GM08714 (cell line): ENCODE measurements at regions not wholly inside any gene's neighbourhood (a gene's known extent, or its start where the extent isn't known, plus 50 kb on each side); places are given as distances from the start of the nearest gene placed in this dataset.

Experiments
- H3K4me3 ChIP-seq: fragments of 200-500 bp; sonication (Bioruptor generic); 2 replicates; pipeline ENCODE4 v1.5.1; 2014; ENCODE audit warnings: mild to moderate bottlenecking, low read length, inconsistent platforms
- ZNF274 ChIP-seq: IDR thresholded peaks from 2 replicates; pipeline ENCODE4 v1.6.1; 2012; ENCODE audit warnings: mild to moderate bottlenecking, low read depth, low read length

DNA sequence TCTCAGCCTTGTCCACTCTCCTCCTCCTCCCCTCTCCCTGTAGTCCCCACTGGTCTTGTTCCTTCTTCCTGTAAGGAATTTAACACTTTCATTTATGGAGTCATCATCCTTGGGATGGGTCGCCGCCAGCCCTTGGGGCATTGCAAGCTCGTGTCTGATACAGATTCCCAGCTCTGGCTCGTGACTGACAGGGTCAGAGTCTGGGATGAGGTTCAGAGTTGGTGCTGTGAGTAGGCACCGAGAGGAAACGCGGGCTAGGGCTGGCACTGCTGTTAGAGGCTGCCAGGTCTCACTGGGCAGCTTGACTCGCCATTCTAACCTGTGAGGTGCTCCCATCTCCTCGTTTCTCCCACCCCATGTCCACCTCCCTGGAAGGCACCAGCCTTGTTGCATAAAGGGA, 407.0 kb downstream of the SOX9 start:
- H3K4me3 ChIP-seq, result no peak overlapping the region
- TF ChIP-seq ZNF274, result no peak

DNA sequence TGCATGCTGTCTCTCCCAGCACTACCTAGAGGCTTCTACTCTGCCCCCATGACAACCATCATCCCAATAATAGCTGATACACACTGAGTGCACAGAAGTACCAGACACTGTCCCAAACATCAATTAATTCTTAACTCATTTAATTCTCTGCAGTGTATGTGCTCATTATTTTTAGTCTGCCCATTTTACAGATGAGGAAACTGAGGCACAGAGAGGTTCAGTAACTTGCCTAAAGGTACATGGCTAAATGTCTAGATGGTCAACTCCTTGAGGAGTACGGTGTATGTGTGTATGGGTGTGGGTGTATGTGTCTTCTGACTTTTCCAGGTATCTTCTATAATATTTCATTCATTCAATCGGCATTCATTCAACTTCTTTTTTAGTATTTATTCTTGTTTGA, 407.9 kb downstream of the SOX9 start:
- no peak for TF ChIP-seq ZNF274
- H3K4me3 ChIP-seq, result no peak overlapping the region

DNA sequence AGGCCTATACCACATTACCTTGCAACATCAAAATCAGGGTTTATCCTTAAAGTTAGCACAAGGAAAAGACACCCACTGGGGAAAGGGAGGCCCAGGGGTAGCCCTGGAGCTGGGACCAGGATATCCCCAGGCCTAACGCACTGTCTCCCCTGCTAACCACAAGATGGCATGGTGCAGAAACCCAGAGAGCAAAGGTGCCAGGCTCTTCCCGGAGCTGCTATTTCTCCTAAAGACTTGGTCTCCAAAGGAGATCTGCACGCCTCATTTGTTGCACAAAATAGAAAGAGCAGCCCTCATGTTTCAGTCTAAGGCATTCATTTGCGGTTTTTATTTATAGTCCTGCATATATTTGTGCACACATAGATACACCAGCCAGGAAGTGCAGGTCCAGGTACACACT, 408.6 kb downstream of the SOX9 start:
- no peak for TF ChIP-seq ZNF274
- H3K4me3 ChIP-seq, result no peak overlapping the region

DNA sequence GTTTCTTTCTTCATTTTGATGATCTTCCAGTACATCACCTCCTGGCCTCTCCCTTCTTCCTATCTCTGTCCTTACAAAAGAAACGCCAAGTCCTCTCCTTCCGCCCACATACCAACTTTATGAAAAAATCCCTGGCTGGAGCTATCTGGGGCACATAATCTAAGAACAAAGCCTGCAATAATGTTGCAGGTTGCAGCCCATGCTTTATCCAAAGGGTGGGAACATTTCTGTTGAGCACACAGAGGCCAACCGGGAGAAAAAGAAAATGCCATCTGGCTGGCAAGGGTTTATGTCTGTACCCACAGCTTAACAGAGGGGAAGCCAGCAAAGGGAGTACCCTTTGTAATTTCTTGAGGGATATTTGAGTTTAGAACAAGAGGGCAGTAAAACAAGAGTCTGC, 409.6 kb downstream of the SOX9 start:
- no peak overlapping the region for H3K4me3 ChIP-seq
- no peak for TF ChIP-seq ZNF274

DNA sequence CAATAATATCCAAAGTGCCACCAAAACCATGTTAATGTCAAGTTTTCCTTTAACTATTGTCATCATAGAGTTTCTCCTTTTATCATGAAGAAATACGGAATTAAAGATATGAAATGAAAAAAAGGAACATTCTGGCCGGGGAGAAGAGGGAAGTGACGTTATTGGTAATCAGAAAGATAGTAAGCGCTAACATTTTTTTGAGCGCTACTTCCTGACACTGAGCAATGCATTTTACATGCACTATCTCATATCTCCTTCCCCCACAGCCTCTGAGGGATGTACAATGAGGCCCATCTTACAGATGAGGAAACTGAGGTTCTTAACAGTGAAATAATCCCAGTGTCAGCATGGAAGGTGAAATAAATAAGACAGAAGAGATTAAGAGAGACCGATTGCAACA, 410.9 kb downstream of the SOX9 start:
- H3K4me3 ChIP-seq, result no peak overlapping the region
- no peak for TF ChIP-seq ZNF274

DNA sequence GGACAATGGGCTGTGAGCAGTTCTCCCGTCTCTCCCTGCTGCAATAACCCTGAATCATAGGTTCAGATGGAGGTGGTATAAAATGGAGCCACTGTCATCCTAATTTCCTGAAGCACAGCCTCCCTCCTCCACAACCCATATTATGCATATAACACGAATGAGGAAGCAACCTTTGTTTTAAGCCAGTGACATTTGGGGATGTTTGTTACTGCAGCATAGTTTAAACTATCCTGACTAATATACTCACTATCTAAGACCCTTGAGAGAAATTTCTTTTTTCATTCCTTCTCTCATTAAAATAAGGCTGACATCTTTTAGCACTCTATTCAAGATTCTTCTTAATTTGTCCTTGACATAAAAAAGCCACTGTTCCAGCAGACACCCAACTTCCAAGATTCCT, 413.4 kb downstream of the SOX9 start:
- TF ChIP-seq ZNF274, result no peak

DNA sequence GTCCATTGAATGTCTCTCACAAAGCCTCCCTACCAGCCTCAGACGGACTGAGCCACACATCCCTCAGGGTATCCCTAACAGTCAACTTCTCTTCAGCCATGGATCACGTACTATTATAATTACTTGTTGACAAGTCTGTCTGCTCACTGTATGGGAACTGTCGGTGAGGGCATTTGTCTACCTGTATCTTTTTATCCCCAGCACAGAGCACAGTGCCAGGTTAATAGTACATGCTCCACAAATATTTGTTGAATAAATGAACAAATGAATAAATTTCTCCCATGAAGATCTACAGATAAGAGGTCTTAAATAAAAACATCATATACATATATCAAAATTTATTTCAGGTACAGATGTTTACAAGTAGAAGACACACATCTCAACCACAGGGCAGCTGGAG, 414.0 kb downstream of the SOX9 start:
- no peak overlapping the region for H3K4me3 ChIP-seq

More for the DNA sequence above, 413.4 kb downstream of the SOX9 start:
- no peak overlapping the region for H3K4me3 ChIP-seq

DNA sequence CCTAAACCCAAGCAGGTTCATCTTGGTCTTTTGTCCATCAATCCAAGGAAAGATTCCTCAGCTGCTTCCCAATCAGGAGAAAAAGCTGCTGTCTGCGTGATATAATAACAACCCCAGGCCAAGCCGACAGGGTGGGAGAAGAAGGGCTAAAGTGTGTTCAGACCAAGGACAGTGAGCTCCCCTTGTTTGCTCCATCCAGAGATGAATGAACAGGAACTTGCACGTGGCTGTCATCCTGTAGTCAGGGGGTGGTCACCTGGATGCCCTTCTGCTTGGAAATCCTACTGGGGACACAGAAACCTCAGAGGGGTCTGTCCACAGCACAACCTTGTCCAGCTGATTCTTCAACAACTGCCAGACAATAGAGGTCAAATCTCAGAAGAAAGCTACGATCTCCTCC, 414.5 kb downstream of the SOX9 start:
- no peak overlapping the region for H3K4me3 ChIP-seq
- no peak for TF ChIP-seq ZNF274

More for the DNA sequence above, 414.0 kb downstream of the SOX9 start:
- TF ChIP-seq ZNF274, result no peak

DNA sequence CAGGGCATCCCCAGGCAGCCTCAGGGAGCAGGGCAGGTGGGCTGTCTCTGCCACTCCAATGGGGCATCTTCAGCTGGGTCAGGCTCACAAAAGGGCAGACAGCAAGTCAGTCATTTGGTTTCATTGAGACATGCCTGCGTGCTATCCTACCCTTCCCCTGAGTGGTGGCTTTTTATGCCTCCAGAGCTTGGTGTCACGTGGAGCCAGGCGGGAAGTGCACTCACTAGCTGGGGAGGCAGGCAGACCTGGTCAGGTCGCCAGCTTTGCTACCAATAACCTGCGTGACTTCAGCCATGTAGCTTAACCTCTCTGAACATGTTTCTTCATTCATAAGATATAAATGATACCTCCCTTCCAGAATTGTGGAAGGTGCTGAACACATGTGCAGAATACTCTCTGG, 415.0 kb downstream of the SOX9 start:
- no peak for TF ChIP-seq ZNF274
- no peak overlapping the region for H3K4me3 ChIP-seq

DNA sequence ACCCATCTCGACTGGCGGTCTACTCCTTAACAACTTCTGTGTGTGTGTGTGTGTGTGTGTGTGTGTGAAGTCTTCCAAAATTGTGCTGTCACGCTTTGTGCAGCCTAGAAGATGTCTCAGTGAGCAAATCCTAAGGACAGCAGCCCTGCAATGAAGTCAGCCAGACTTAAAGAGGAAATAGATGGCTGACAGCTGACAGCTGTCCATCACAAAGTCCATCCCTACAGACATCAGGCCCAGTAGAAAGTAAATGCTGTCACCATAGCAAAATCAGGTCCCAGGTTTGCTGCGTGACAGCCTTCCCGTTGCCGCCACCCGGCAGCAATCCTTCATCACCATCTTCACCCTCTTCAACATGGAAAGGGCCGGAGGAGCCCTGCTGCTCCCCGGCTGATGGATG, 416.0 kb downstream of the SOX9 start:
- H3K4me3 ChIP-seq, result no peak overlapping the region
- no peak for TF ChIP-seq ZNF274

DNA sequence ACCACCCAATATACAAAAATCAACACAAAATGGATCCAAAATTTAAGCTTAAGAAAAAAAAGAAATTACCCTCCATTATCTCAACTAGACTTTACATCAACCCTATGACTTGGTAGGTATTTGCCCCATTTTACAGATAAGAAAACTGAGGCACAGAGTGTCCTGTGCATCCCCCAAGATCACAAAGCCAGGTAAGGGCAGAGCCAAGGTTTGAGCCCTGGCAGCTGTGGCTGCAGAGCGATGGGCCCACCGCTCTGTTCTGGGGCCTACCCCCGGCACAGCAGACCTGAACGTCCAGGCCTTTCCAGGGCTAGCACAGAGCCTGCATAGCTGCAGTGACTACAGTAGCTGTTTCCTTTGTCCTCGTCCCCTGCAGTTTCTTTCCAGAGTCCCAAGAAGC, 417.6 kb downstream of the SOX9 start:
- no peak for TF ChIP-seq ZNF274
- H3K4me3 ChIP-seq, result no peak overlapping the region

DNA sequence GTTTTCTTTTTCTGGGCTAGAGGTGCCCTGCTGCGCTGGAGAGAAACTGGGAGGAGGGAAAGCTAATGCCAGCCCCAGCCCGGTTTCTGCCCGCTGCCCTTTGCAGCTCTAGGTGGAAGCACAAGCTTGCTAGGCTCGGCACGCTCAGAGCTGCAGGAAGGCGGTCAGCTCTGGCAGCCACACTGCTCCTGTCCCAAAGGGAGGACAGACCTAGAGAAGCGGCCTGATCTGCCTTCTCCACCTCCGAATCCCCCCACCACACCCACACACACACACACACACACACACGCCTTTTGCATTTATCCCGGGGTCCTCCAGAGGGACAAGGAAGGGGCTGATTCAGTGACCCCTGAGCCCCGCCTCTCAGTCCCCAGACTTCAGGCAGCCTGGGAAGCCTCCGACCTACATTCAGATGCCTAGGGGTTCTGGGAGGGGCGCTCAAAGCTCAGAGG, 418.1 kb downstream of the SOX9 start:
- no peak for TF ChIP-seq ZNF274

DNA sequence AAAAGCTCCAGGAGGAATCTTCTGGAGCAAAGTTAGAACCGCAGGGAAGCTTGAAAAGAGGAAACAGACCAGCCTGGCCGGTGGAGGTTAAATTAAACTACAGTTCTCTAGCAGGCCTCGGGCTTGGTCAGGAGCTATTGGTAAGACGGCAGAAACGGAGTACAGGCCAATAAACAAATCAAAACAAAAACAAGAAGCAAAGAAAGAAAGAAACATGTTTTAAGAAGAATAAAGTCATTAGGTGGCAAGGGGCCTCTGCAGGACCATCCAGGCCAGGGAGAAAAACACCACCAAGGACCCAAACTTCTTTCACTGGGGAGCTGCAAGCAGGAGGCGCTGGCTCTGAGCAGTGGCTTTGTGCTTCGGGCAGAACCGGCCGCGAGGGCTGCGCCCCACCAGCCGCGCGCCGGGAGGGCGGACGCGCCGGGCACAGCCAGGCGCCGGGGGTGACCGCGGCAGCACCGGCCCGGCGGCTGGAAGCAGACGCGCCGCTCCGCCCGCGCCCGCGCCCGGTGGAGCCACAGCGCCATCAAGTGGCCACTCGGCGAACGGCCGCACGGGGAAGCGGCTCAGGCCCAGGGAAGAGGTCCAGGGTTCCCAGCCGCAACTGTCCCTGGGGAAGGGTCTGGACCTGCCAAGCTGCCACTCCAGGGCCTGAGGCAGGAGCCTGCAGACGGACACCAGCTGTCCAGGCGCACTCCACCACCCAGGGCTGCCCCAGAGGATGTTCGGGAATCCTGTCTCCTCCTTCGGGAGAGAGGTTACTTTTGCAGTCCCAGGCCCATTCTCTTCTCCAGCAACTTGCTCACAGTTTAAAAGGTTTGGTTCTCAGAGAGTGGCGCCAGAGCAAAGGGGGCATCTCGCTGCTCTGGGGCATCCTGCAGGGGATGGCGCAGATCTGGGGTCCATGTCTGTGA, 419.4 kb downstream of the SOX9 start:
- H3K4me3 ChIP-seq, result peak overlapping the region; percentile 6; the same call in 1 of the 2 replicates
- no peak for TF ChIP-seq ZNF274

More for the DNA sequence above, 418.1 kb downstream of the SOX9 start:
- H3K4me3 ChIP-seq, result no peak overlapping the region

DNA sequence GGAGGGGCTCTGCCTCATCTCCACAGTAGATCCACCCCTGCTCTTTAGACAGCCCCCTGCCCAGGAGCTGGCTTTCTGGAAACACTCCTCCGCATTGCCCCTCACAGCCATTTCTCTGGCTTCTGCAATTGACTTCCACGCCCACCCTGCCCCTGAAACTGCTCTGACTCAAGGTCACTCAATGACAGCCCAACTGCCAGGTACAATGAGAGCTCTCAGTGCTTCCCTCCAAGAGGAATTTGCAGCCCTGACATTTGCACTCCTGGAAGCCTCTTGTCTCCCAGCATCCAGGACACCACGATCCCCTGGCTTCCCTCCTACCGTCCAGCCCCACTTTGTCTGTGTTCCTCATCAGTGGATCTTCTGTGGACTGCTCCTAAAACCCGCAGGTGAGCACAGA, 421.5 kb downstream of the SOX9 start:
- H3K4me3 ChIP-seq, result no peak overlapping the region
- TF ChIP-seq ZNF274, result no peak

DNA sequence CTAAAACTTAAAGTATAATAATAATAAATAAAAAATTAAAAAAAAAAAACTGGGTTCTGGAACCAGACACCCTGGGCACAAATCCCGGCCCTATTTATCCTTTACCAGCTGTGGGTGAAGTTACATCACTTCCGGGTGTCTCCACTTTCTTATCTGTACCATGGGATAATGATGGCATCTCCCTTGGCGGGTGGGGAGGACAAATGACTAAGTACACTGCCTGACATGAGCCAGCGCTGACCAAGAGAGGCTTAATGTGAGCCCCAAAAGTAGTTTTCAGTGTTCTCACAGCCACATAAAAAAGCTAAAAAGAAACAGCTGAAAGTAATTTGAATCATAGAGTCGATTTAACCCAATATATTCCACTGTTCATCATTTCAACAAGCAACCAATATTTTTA, 424.9 kb downstream of the SOX9 start:
- H3K4me3 ChIP-seq, result no peak overlapping the region
- no peak for TF ChIP-seq ZNF274

DNA sequence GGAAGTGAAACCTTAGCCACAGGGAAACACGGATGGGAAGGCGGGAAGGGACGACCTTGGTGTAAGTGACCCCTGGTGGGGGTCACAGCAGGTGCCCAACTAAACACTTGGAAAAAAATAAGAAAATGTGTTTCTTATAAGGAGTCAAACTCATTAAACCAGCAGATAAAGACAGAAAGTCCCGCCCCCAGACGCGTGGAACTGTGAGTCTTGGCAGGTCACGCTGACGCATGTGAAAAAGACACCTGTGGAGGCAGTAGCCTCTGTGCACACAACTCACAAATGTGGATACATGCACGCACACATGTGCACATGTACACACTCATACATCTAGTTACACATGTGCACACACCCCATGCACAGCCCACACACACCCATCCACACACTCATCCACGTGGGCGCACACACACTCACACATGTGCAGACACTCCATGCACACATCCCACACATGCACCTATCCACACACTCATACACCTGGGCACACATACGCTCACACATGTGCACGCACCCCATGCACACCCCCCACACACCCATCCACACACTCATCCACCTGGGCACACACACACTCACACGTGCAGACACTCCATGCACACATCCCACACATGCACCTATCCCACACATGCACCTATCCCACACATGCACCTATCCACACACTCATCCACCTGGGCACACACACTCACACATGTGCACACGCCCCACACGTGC, 432.4 kb downstream of the SOX9 start:
- TF ChIP-seq ZNF274, result no peak
- H3K4me3 ChIP-seq, result no peak overlapping the region
